ENCODE measurements at regions not wholly inside any gene's neighbourhood (a gene's known extent, or its start where the extent isn't known, plus 50 kb on each side); places are given as distances from the start of the nearest gene placed in this dataset.

GRCh38 chr16:77588389-77588788 lies 133.9 kb upstream of the NUDT7 start:
- Mint-ChIP-seq H3K27ac (no peak overlapping the region), H3K36me3 (no peaks in the 10 kb centered on the region), H3K9me3 (no peaks in the 10 kb centered on the region), H3K4me1 (no peaks in the 10 kb centered on the region), H3K27me3 (peaks cover 5 to 29% (median 21%) of the 10 kb centered on the region in 5 donors), H3K4me3 (no peak overlapping the region)
- ATAC-seq, result no peak
- POLR2A ChIA-PET, result no interaction called here
- no peak for DNase-seq

- DNase-seq (no peak), ATAC-seq (no peak)
- POLR2A ChIA-PET, result no interaction called here
- Mint-ChIP-seq H3K9me3 (no peaks in the 10 kb centered on the region), H3K4me1 (no peaks in the 10 kb centered on the region), H3K27ac (no peak overlapping the region), H3K27me3 (peaks cover 4 to 30% (median 21%) of the 10 kb centered on the region in 5 donors), H3K4me3 (no peak overlapping the region), H3K36me3 (no peaks in the 10 kb centered on the region)
Measured at GRCh38 chr16:77589071-77589765, 133.1 kb upstream of the NUDT7 start.

- H3K36me3 Mint-ChIP-seq, result no peaks in the 10 kb centered on the region
- DNase-seq (no peak), ATAC-seq (no peak)
- no peaks in the 10 kb centered on the region for H3K9me3 Mint-ChIP-seq
- H3K27ac Mint-ChIP-seq, result no peak overlapping the region
- H3K4me1 Mint-ChIP-seq, result no peaks in the 10 kb centered on the region
- POLR2A ChIA-PET, result no interaction called here
- H3K4me3 Mint-ChIP-seq, result no peak overlapping the region
- peaks cover 5 to 22% (median 16%) of the 10 kb centered on the region in 5 donors for H3K27me3 Mint-ChIP-seq
Measured at GRCh38 chr16:77590707-77591106, 131.6 kb upstream of the NUDT7 start.

DNA sequence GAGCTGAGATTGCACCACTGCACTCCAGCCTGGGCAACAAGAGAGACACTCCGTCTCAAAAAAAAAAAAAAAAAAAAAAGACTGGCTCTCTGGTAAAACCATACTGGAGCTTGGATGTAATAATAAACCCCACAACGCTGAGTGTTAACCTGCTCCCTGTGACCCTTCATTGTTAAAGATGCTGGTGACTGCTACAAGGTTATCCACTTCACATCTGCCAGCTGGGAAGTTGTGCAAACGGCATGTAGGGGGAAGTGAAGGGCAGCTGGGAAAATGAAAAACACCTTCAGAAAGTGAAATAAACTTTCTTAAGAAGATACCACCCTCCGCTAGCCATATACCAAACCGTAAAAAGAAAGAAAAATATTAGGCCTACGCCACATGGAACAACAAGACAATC lies 131.0 kb upstream of the NUDT7 start:
- Mint-ChIP-seq H3K27me3 (peaks cover 4 to 20% (median 12%) of the 10 kb centered on the region in 5 donors), H3K4me1 (no peaks in the 10 kb centered on the region), H3K27ac (no peak overlapping the region), H3K36me3 (no peaks in the 10 kb centered on the region), H3K9me3 (no peaks in the 10 kb centered on the region), H3K4me3 (no peak overlapping the region)
- POLR2A ChIA-PET, result no interaction called here
- no peak for DNase-seq
- no peak for ATAC-seq

DNA sequence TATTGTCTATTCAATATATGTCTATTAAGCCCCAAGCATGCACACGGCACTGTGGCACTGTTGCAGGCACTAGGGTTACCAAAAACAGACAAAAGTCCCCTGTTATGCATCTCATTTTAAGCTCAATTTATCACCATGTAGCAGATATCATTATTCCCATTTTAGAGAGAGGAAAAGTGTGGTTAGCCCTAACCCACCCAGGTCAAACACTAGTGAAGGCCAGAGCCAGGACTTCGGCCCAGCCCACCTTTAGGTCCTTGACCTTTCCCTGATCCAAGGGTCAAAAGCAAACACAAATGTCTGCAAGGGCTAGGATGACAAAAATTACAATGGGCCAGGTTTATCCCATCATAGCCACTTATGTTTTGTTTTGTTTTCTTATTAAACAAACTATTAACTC lies 130.3 kb upstream of the NUDT7 start:
- H3K4me3 Mint-ChIP-seq, result no peak overlapping the region
- ATAC-seq (no peak), DNase-seq (no peak)
- peaks cover 5 to 23% (median 14%) of the 10 kb centered on the region in 5 donors for H3K27me3 Mint-ChIP-seq
- no peaks in the 10 kb centered on the region for H3K36me3 Mint-ChIP-seq
- H3K4me1 Mint-ChIP-seq, result no peaks in the 10 kb centered on the region
- POLR2A ChIA-PET, result no interaction called here
- peaks cover 0 to 4% (median 0%) of the 10 kb centered on the region in 9 donors for H3K9me3 Mint-ChIP-seq
- H3K27ac Mint-ChIP-seq, result peak overlapping the region in 1 of 10 donors; percentile 11

- POLR2A ChIA-PET, result no interaction called here
- Mint-ChIP-seq H3K4me3 (no peak overlapping the region), H3K4me1 (no peaks in the 10 kb centered on the region), H3K9me3 (peaks cover 0 to 6% (median 0%) of the 10 kb centered on the region in 9 donors), H3K27me3 (peaks cover 3 to 27% (median 9%) of the 10 kb centered on the region in 5 donors), H3K36me3 (no peaks in the 10 kb centered on the region), H3K27ac (no peak overlapping the region)
- no peak for DNase-seq
- no peak for ATAC-seq
Measured at GRCh38 chr16:77594057-77594456, 128.3 kb upstream of the NUDT7 start.

DNA sequence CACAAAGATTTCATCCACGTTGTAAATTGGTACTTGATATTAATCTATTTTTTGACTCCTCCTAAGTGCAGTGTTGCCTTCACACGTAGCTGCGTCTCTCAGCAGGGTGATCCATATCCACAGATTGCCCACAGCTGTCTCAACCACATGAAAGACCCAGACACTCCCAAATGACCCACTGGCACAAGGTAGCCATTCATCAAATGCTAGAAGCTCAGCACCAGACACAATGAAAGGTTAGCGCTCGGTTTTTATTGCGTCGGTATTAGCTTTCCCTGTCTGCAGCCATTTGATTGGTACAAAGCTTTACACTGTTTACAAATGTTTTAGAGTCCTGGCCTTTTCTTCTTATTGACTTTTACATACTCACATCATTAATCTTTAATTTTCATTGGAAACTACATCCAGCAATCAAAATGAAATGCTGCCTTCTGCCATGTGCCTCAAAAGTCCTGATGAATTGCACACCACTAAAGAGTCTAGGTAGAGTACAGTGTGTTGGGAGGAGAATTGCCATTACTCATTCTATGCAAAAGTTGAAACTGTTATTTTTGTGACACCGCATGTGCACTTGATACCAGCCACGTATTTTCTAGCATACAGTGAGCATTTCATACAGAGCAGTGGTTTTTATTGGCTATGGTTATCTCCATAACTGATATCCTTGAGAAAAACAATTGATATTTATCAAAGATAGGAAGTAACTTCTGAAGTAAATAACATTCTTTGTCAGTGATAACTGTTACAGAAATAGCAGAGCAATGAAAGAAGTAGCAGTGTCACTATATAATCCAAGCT lies 127.3 kb upstream of the NUDT7 start:
- Mint-ChIP-seq H3K9me3 (peaks cover 0 to 6% (median 0%) of the 10 kb centered on the region in 9 donors), H3K4me1 (no peaks in the 10 kb centered on the region), H3K4me3 (no peak overlapping the region), H3K27me3 (peaks cover 3 to 33% (median 10%) of the 10 kb centered on the region in 5 donors), H3K36me3 (no peaks in the 10 kb centered on the region), H3K27ac (no peak overlapping the region)
- DNase-seq (no peak), ATAC-seq (no peak)
- POLR2A ChIA-PET, result no interaction called here

- Mint-ChIP-seq H3K4me1 (no peaks in the 10 kb centered on the region), H3K4me3 (no peak overlapping the region), H3K36me3 (no peaks in the 10 kb centered on the region), H3K27ac (no peak overlapping the region), H3K27me3 (peaks cover 5 to 41% (median 12%) of the 10 kb centered on the region in 5 donors), H3K9me3 (peaks cover 0 to 8% (median 0%) of the 10 kb centered on the region in 9 donors)
- no peak for DNase-seq
- ATAC-seq, result no peak
- POLR2A ChIA-PET, result no interaction called here
Measured at GRCh38 chr16:77596261-77596660, 126.1 kb upstream of the NUDT7 start.

DNA sequence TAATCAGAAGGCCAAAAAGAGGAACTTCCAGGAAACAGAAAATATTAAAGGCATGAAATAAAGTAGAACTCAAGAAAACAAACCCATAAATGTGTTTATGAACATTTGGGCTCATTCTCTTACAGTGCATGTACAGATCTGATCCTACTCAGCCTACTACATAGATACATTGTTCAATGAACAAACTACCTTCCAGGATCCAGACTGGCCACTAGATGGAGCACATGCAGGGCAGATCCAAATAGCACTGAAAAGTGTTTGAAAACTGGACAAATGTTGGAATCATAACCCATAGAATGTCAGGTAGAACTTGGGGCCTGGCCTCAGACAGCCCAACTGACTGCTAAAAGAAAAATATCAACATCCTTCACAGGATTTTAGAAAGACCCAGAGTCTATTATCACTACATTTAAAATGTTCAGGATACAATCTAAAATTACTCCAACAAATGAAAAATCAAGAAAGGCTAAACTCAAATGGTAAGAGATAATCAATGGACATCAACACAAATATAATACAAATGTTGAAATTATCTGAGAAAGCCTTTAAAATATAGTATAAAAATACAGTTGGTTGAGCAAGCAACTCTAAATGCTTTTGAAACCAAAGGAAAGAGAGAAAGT lies 122.4 kb upstream of the NUDT7 start:
- DNase-seq (no peak), ATAC-seq (no peak)
- no peaks in the 10 kb centered on the region for H3K36me3 Mint-ChIP-seq
- no peaks in the 10 kb centered on the region for H3K4me1 Mint-ChIP-seq
- peaks cover 0 to 8% (median 2%) of the 10 kb centered on the region in 9 donors for H3K9me3 Mint-ChIP-seq
- peaks cover 3 to 42% (median 15%) of the 10 kb centered on the region in 5 donors for H3K27me3 Mint-ChIP-seq
- POLR2A ChIA-PET, result no interaction called here
- H3K4me3 Mint-ChIP-seq, result no peak overlapping the region
- H3K27ac Mint-ChIP-seq, result no peak overlapping the region

DNA sequence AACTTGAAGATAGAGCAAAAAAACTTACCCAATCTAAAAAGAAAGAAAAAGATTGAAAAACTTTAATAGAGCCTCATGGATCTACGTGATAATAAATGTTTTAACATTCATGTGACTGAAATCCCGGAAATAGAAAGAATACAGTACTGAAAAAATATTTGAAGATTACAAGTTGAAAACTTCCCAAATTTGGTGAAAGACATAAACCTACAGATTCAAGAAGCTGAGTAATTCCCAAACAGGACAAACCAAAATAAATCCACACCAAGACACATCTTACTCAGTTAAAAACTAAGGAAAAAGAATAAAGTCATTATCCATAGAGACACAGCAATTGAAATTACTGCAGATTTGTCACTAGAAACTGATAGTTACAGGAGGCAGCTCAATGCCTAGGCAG lies 121.8 kb upstream of the NUDT7 start:
- no peaks in the 10 kb centered on the region for H3K36me3 Mint-ChIP-seq
- no peak overlapping the region for H3K4me3 Mint-ChIP-seq
- no peak overlapping the region for H3K27ac Mint-ChIP-seq
- H3K27me3 Mint-ChIP-seq, result peaks cover 2 to 44% (median 15%) of the 10 kb centered on the region in 5 donors
- no peak for DNase-seq
- POLR2A ChIA-PET, result no interaction called here
- peaks cover 0 to 8% (median 2%) of the 10 kb centered on the region in 9 donors for H3K9me3 Mint-ChIP-seq
- H3K4me1 Mint-ChIP-seq, result no peaks in the 10 kb centered on the region
- no peak for ATAC-seq

- Mint-ChIP-seq H3K36me3 (no peaks in the 10 kb centered on the region), H3K4me1 (no peaks in the 10 kb centered on the region), H3K27me3 (peaks cover 2 to 43% (median 8%) of the 10 kb centered on the region in 5 donors), H3K4me3 (no peak overlapping the region), H3K9me3 (peaks cover 0 to 8% (median 0%) of the 10 kb centered on the region in 9 donors), H3K27ac (no peak overlapping the region)
- POLR2A ChIA-PET, result no interaction called here
- ATAC-seq, result no peak
- no peak for DNase-seq
Measured at GRCh38 chr16:77603656-77604055, 118.7 kb upstream of the NUDT7 start.

DNA sequence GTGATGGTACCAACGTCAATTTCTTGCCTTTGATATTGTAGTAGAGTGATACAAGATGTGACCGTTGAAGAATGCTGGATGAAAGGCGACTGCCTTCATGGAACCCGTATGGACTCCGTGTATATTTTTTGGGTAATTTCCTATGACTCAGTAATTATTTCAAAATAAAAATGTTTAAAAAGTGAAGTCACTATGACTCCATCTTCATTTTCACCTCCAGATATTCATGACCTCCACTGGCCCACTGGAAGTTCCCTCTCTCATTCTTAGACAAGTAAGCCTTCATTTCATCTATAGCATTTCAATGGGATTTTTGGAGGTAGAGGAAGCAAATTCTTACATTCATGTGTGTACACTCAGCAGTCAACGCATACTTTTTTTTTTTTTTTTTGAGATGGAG lies 111.8 kb upstream of the NUDT7 start:
- Mint-ChIP-seq H3K4me1 (no peaks in the 10 kb centered on the region), H3K9me3 (peaks cover 0 to 3% (median 0%) of the 10 kb centered on the region in 9 donors), H3K27ac (no peak overlapping the region), H3K4me3 (no peak overlapping the region), H3K27me3 (peaks cover 0 to 46% (median 6%) of the 10 kb centered on the region in 5 donors), H3K36me3 (no peaks in the 10 kb centered on the region)
- DNase-seq (no peak), ATAC-seq (no peak)
- POLR2A ChIA-PET, result no interaction called here

- H3K36me3 Mint-ChIP-seq, result no peaks in the 10 kb centered on the region
- H3K4me3 Mint-ChIP-seq, result no peak overlapping the region
- POLR2A ChIA-PET, result no interaction called here
- no peak overlapping the region for H3K27ac Mint-ChIP-seq
- peaks cover 4 to 39% (median 7%) of the 10 kb centered on the region in 5 donors for H3K27me3 Mint-ChIP-seq
- no peak for ATAC-seq
- no peaks in the 10 kb centered on the region for H3K4me1 Mint-ChIP-seq
- no peak for DNase-seq
- H3K9me3 Mint-ChIP-seq, result peaks cover 0 to 3% (median 0%) of the 10 kb centered on the region in 9 donors
Measured at GRCh38 chr16:77611386-77611785, 110.9 kb upstream of the NUDT7 start.

Measured in naive thymus-derived CD8-positive, alpha-beta T cell (primary cell).